Glutamatergic neuron (in vitro differentiated cells): ENCODE measurements at regions not wholly inside any gene's neighbourhood (a gene's known extent, or its start where the extent isn't known, plus 50 kb on each side); places are given as distances from the start of the nearest gene placed in this dataset.

Experiments
- DNase-seq: peaks from one replicate; pipeline ENCODE4 v3.0.0; 2022
- H3K27ac Mint-ChIP-seq: one replicate; pipeline ENCODE4 v1.8.0; 2020; ENCODE audit warnings: mild to moderate bottlenecking, mixed read lengths, inconsistent platforms; ENCODE audit not compliant: unreplicated experiment
- H3K27me3 Mint-ChIP-seq: one replicate; pipeline ENCODE4 v1.8.0; 2020; ENCODE audit warnings: mild to moderate bottlenecking, moderate library complexity, mixed read lengths, inconsistent platforms; ENCODE audit not compliant: unreplicated experiment
- H3K36me3 Mint-ChIP-seq: one replicate; pipeline ENCODE4 v1.8.0; 2020; ENCODE audit warnings: mild to moderate bottlenecking, mixed read lengths, inconsistent platforms; ENCODE audit not compliant: unreplicated experiment
- H3K4me1 Mint-ChIP-seq: one replicate; pipeline ENCODE4 v1.8.0; 2020; ENCODE audit warnings: mild to moderate bottlenecking, low read depth, mixed read lengths, inconsistent platforms; ENCODE audit not compliant: unreplicated experiment
- H3K4me3 Mint-ChIP-seq: one replicate; pipeline ENCODE4 v1.8.0; 2020; ENCODE audit warnings: mild to moderate bottlenecking, mixed read lengths, inconsistent platforms; ENCODE audit not compliant: unreplicated experiment
- H3K9me3 Mint-ChIP-seq: one replicate; pipeline ENCODE4 v1.8.0; 2020; ENCODE audit warnings: mild to moderate bottlenecking, moderate library complexity, mixed read lengths, inconsistent platforms; ENCODE audit not compliant: unreplicated experiment
- CTCF ChIP-seq: fragments of 200-600 bp; sonication (generic); IDR thresholded peaks from one replicate; pipeline ENCODE4 v1.5.0; 2021; ENCODE audit not compliant: partially characterized antibody, unreplicated experiment

- no peak for DNase-seq
- Mint-ChIP-seq H3K4me3 (no peak overlapping the region), H3K27me3 (no peaks in the 10 kb centered on the region), H3K27ac (no peak overlapping the region), H3K36me3 (no peaks in the 10 kb centered on the region), H3K9me3 (no peaks in the 10 kb centered on the region), H3K4me1 (no peaks in the 10 kb centered on the region)
- no peak for TF ChIP-seq CTCF
These were observed 165.3 kb upstream of the FBN2 start for GRCh38 chr5:128703322-128703721.

GRCh38 chr5:128706269-128706668 is 168.2 kb upstream of the FBN2 start:
- no peak for TF ChIP-seq CTCF
- no peaks in the 10 kb centered on the region for H3K9me3 Mint-ChIP-seq
- no peaks in the 10 kb centered on the region for H3K27me3 Mint-ChIP-seq
- H3K4me3 Mint-ChIP-seq = no peak overlapping the region
- no peak for DNase-seq
- H3K4me1 Mint-ChIP-seq = no peaks in the 10 kb centered on the region
- no peaks in the 10 kb centered on the region for H3K36me3 Mint-ChIP-seq
- H3K27ac Mint-ChIP-seq = no peak overlapping the region

GRCh38 chr5:128708841-128709240 is 170.8 kb upstream of the FBN2 start:
- DNase-seq = no peak
- Mint-ChIP-seq H3K4me1 (no peaks in the 10 kb centered on the region), H3K27ac (no peak overlapping the region), H3K27me3 (peaks cover 2% of the 10 kb centered on the region), H3K36me3 (no peaks in the 10 kb centered on the region), H3K4me3 (no peak overlapping the region), H3K9me3 (peaks cover 3% of the 10 kb centered on the region)
- TF ChIP-seq CTCF = no peak

GRCh38 chr5:128711216-128711615 is 173.2 kb upstream of the FBN2 start:
- H3K4me3 Mint-ChIP-seq = no peak overlapping the region
- peaks cover 2% of the 10 kb centered on the region for H3K27me3 Mint-ChIP-seq
- H3K36me3 Mint-ChIP-seq = no peaks in the 10 kb centered on the region
- no peak for DNase-seq
- H3K27ac Mint-ChIP-seq = no peak overlapping the region
- TF ChIP-seq CTCF = no peak
- H3K4me1 Mint-ChIP-seq = no peaks in the 10 kb centered on the region
- H3K9me3 Mint-ChIP-seq = peaks cover 3% of the 10 kb centered on the region

- no peak overlapping the region for H3K4me3 Mint-ChIP-seq
- no peak for DNase-seq
- no peaks in the 10 kb centered on the region for H3K36me3 Mint-ChIP-seq
- peaks cover 3% of the 10 kb centered on the region for H3K9me3 Mint-ChIP-seq
- no peak overlapping the region for H3K27ac Mint-ChIP-seq
- TF ChIP-seq CTCF = no peak
- no peaks in the 10 kb centered on the region for H3K4me1 Mint-ChIP-seq
- H3K27me3 Mint-ChIP-seq = peaks cover 2% of the 10 kb centered on the region
These were observed 176.5 kb upstream of the FBN2 start for GRCh38 chr5:128714551-128714950.
